HCT116 (cell line): ENCODE measurements at regions not wholly inside any gene's neighbourhood (a gene's known extent, or its start where the extent isn't known, plus 50 kb on each side); places are given as distances from the start of the nearest gene placed in this dataset.

Experiments
- ATAC-seq: fragments of 200-7000 bp; cut with Tn5 transposase; 2 replicates; pipeline ENCODE4 v1.9.1; 2020; ENCODE audit warnings: mild to moderate bottlenecking, moderate library complexity
- BruUV-seq: library from RNA; stranded (reverse); fragments of 400-500 nt; replicated peaks from 2 replicates; lab custom pipeline; 2021; lab: Mats Ljungman, UMichigan
- CTCF ChIA-PET: fragments of 300-600 bp; sonication (Branson Sonifier 250); formaldehyde crosslinking; loops from one replicate; lab custom pipeline; 2021; ENCODE audit warnings: antibody characterized with exemption; lab: Charles Lee
- POLR2A ChIA-PET: fragments of 300-600, 350-600 bp; sonication (Branson Sonifier 250); formaldehyde crosslinking; loops from one replicate; lab custom pipeline; 2021; ENCODE audit warnings: antibody characterized with exemption; lab: Charles Lee
- RAD21 ChIA-PET, 2 experiments: fragments of 300-600 bp; sonication (Branson Sonifier 250); formaldehyde crosslinking; loops; one replicate each; lab custom pipeline; 2023; ENCODE audit warnings: low total read pairs in 2 of 2; ENCODE audit not compliant: uncharacterized antibody in 2 of 2, unreplicated experiment in 2 of 2, low non-redundant PET in 1 of 2; lab: Charles Lee
- DNase-seq: peaks from one replicate; pipeline ENCODE4 v3.0.0-alpha.2; 2010; ENCODE audit warnings: low read depth, low spot score
- H2AFZ ChIP-seq: fragments of 200-600 bp; shearing (Covaris generic), sonication (generic); 2 replicates; pipeline ENCODE4 v1.6.1; 2017; ENCODE audit warnings: low read depth, mixed run types, mixed read lengths, antibody characterized with exemption, low read length; ENCODE audit not compliant: poor library complexity, severe bottlenecking
- H3K27ac ChIP-seq: 2 replicates; pipeline ENCODE4 v1.5.1; 2012; ENCODE audit warnings: low read depth, low read length
- H3K27me3 ChIP-seq: fragments of 200-600 bp; sonication (generic); 2 replicates; pipeline ENCODE4 v1.6.1; 2016; ENCODE audit warnings: mixed run types, low read length, mixed read lengths; ENCODE audit not compliant: insufficient read depth
- H3K36me3 ChIP-seq, 2 experiments: fragments of 200-500 bp in 1 of 2; fragments of 200-600 bp in 1 of 2; sonication (Bioruptor generic) in 1 of 2; sonication (generic) in 1 of 2; 2 replicates each; pipeline versions ENCODE4 v1.5.1 to v1.6.1; 2014 to 2016; ENCODE audit warnings: low read length in 2 of 2, inconsistent platforms in 1 of 2, mixed read lengths in 1 of 2, mixed run types in 1 of 2; ENCODE audit not compliant: insufficient read depth in 2 of 2, control insufficient read depth in 1 of 2
- H3K4me1 ChIP-seq, 2 experiments: fragments of 200-600 bp in 1 of 2; sonication (generic) in 1 of 2; 2 replicates each; pipeline versions ENCODE4 v1.5.1 to v1.6.1; 2012 to 2017; ENCODE audit warnings: low read length in 2 of 2, inconsistent platforms in 1 of 2, mild to moderate bottlenecking in 1 of 2, mixed read lengths in 1 of 2, mixed run types in 1 of 2, moderate library complexity in 1 of 2; ENCODE audit not compliant: insufficient read depth in 2 of 2, control insufficient read depth in 1 of 2
- H3K4me2 ChIP-seq: fragments of 200-600 bp; sonication (generic); 2 replicates; pipeline ENCODE4 v1.6.1; 2017; ENCODE audit warnings: mixed run types, low read length, mixed read lengths
- H3K4me3 ChIP-seq, 2 experiments: fragments of 200-600 bp in 1 of 2; sonication (generic) in 1 of 2; replicated peaks in 1 of 2; 2 replicates each; pipeline ENCODE4 v1.5.1; 2011 to 2016; ENCODE audit warnings: low read length in 2 of 2, control low read depth in 1 of 2, low read depth in 1 of 2, mild to moderate bottlenecking in 1 of 2, mixed read lengths in 1 of 2, mixed run types in 1 of 2
- H3K79me2 ChIP-seq: fragments of 200-600 bp; sonication (generic); 2 replicates; pipeline ENCODE4 v1.6.1; 2017; ENCODE audit warnings: mild to moderate bottlenecking, mixed run types, low read length, moderate library complexity, mixed read lengths; ENCODE audit not compliant: insufficient read depth
- H3K9ac ChIP-seq: fragments of 200-600 bp; sonication (generic); 2 replicates; pipeline ENCODE4 v1.6.1; 2016; ENCODE audit warnings: low read length, mixed read lengths
- H3K9me2 ChIP-seq: fragments of 200-600 bp; sonication (generic), shearing (Covaris generic); 2 replicates; pipeline ENCODE4 v1.6.1; 2017; ENCODE audit warnings: mixed run types, mild to moderate bottlenecking, moderate library complexity; ENCODE audit not compliant: insufficient read depth
- H3K9me3 ChIP-seq, 2 experiments: fragments of 200-500 bp in 1 of 2; fragments of 200-600 bp in 1 of 2; sonication (Bioruptor generic) in 1 of 2; sonication (generic) in 1 of 2; 2 replicates each; pipeline ENCODE4 v1.6.1; 2014 to 2017; ENCODE audit warnings: low read length in 2 of 2, mixed read lengths in 2 of 2, inconsistent platforms in 1 of 2, low read depth in 1 of 2, mild to moderate bottlenecking in 1 of 2, mixed run types in 1 of 2, moderate library complexity in 1 of 2; ENCODE audit not compliant: control insufficient read depth in 1 of 2, insufficient read depth in 1 of 2
- H4K20me1 ChIP-seq: fragments of 200-600 bp; sonication (generic), shearing (Covaris generic); 2 replicates; pipeline ENCODE4 v1.6.1; 2017; ENCODE audit warnings: mixed run types, mild to moderate bottlenecking, moderate library complexity; ENCODE audit not compliant: insufficient read depth
- CEBPB ChIP-seq: IDR thresholded peaks from 2 replicates; pipeline ENCODE4 v1.6.1; 2012; ENCODE audit warnings: low read depth
- EGR1 ChIP-seq: IDR thresholded peaks from 2 replicates; pipeline ENCODE4 v1.6.1; 2012; ENCODE audit warnings: low read depth
- ELF1 ChIP-seq: IDR thresholded peaks from 2 replicates; pipeline ENCODE4 v1.6.1; 2012; ENCODE audit warnings: low read depth, borderline replicate concordance
- EZH2phosphoT487 ChIP-seq: fragments of 200-600 bp; IDR thresholded peaks from 2 replicates; pipeline ENCODE4 v1.6.1; 2018; ENCODE audit warnings: antibody characterized with exemption, borderline replicate concordance
- JUND ChIP-seq: IDR thresholded peaks from 2 replicates; pipeline ENCODE4 v1.6.1; 2012
- POLR2A ChIP-seq: IDR thresholded peaks from 2 replicates; pipeline ENCODE4 v1.7.0; 2011; ENCODE audit warnings: borderline replicate concordance; ENCODE audit not compliant: insufficient read depth, insufficient read length; ENCODE audit errors: extremely low read depth
- POLR2AphosphoS5 ChIP-seq: IDR thresholded peaks from 2 replicates; pipeline ENCODE4 v1.6.1; 2011; ENCODE audit warnings: mild to moderate bottlenecking, low read depth, low read length, moderate library complexity
- TCF7L2 ChIP-seq: IDR thresholded peaks from 2 replicates; pipeline ENCODE4 v1.7.0; 2011; ENCODE audit warnings: borderline replicate concordance, inconsistent platforms; ENCODE audit not compliant: insufficient read depth, insufficient read length; ENCODE audit errors: extremely low read depth
- YY1 ChIP-seq: IDR thresholded peaks from 2 replicates; pipeline ENCODE4 v1.6.1; 2011; ENCODE audit warnings: low read length, low read depth, moderate library complexity, mild to moderate bottlenecking; ENCODE audit not compliant: insufficient replicate concordance; ENCODE audit errors: extremely low read depth
- intact Hi-C: fragments of 100-400 bp; cut with micrococcal nuclease; formaldehyde crosslinking; loops from 2 replicates; pipeline ENCODE4 v1.10.0; 2022
- TF ChIP-seq, protein P1 (sequence below): IDR thresholded peaks from 2 replicates; pipeline ENCODE4 v1.6.1; 2012
- TF ChIP-seq, protein P2 (sequence below): IDR thresholded peaks from 2 replicates; pipeline ENCODE4 v1.6.1; 2012
- TF ChIP-seq, protein P3 (sequence below): IDR thresholded peaks from 2 replicates; pipeline ENCODE4 v1.6.1; 2011; ENCODE audit warnings: mild to moderate bottlenecking, low read length, moderate library complexity; ENCODE audit not compliant: insufficient replicate concordance; ENCODE audit errors: extremely low read depth

DNA sequence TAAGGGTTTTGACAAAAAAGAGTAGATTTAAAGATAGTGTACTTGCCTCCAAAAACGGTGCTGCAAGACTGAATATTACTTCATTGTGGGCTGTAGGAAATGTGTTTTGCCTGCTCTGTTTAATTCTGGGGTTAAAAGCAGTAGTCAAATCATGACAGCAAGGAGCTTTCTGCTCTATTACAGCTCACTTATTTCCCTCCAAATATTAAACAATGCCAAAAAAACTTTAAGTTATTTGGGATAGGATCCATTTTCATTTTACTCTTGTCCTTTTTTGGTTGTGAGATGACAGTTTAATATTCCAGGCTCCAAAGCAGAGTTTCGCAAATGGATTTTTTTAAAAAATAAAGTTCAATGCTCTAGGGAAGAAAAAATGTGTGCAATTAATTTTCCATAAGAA lies 340.4 kb upstream of the RGMB start:
- no TSS peak for BruUV-seq
- CTCF ChIA-PET: no interaction called here
- no peaks in the 10 kb centered on the region for H3K4me1 ChIP-seq

More for the DNA sequence above, 340.4 kb upstream of the RGMB start:
- no peaks in the 10 kb centered on the region for H3K36me3 ChIP-seq
- intact Hi-C loops: no loop called here
- ChIA-PET POLR2A (no interaction called here), RAD21 (no interaction called here)
- no peak overlapping the region for H3K9ac ChIP-seq
- H3K9me3 ChIP-seq: no peaks in the 10 kb centered on the region
- no peaks in the 10 kb centered on the region for H3K27me3 ChIP-seq
- no peak overlapping the region for H3K27ac ChIP-seq
- TF ChIP-seq TCF7L2 (no peak), JUND (no peak), EZH2phosphoT487 (no peak), POLR2AphosphoS5 (no peak), YY1 (no peak), CEBPB (no peak), ELF1 (no peak), EGR1 (no peak), POLR2A (no peak)
- TF ChIP-seq, protein P1, sequence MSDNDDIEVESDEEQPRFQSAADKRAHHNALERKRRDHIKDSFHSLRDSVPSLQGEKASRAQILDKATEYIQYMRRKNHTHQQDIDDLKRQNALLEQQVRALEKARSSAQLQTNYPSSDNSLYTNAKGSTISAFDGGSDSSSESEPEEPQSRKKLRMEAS: no peak
- TF ChIP-seq, protein P2, sequence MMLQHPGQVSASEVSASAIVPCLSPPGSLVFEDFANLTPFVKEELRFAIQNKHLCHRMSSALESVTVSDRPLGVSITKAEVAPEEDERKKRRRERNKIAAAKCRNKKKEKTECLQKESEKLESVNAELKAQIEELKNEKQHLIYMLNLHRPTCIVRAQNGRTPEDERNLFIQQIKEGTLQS: no peak
- TF ChIP-seq, protein P3, sequence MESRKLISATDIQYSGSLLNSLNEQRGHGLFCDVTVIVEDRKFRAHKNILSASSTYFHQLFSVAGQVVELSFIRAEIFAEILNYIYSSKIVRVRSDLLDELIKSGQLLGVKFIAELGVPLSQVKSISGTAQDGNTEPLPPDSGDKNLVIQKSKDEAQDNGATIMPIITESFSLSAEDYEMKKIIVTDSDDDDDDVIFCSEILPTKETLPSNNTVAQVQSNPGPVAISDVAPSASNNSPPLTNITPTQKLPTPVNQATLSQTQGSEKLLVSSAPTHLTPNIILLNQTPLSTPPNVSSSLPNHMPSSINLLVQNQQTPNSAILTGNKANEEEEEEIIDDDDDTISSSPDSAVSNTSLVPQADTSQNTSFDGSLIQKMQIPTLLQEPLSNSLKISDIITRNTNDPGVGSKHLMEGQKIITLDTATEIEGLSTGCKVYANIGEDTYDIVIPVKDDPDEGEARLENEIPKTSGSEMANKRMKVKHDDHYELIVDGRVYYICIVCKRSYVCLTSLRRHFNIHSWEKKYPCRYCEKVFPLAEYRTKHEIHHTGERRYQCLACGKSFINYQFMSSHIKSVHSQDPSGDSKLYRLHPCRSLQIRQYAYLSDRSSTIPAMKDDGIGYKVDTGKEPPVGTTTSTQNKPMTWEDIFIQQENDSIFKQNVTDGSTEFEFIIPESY: no peak
- no peaks in the 10 kb centered on the region for H3K9me2 ChIP-seq
- DNase-seq (no peak), ATAC-seq (no peak)
- H2AFZ ChIP-seq: no peak overlapping the region
- no peak overlapping the region for H3K4me3 ChIP-seq
- H3K79me2 ChIP-seq: no peaks in the 10 kb centered on the region
- no peak overlapping the region for H3K4me2 ChIP-seq
- H4K20me1 ChIP-seq: no peaks in the 10 kb centered on the region
